Testis (tissue), 2 donors: ENCODE measurements at regions not wholly inside any gene's neighbourhood (a gene's known extent, or its start where the extent isn't known, plus 50 kb on each side); places are given as distances from the start of the nearest gene placed in this dataset.

Experiments
- POLR2A ChIP-seq: fragments of 450-650 bp; IDR thresholded peaks from one replicate; pipeline ENCODE4 v1.6.1; 2017; ENCODE audit warnings: antibody characterized with exemption, mild to moderate bottlenecking, moderate library complexity
- TF ChIP-seq, protein P1 (sequence below), 3 experiments: fragments of 450-650 bp in 2 of 3; fragments of 200-600 bp in 1 of 3; sonication (generic) in 1 of 3; IDR thresholded peaks; one replicate each; pipeline ENCODE4 v1.5.1; 2016 to 2019; ENCODE audit warnings: antibody characterized with exemption in 3 of 3, mild to moderate bottlenecking in 2 of 3, moderate library complexity in 1 of 3

DNA sequence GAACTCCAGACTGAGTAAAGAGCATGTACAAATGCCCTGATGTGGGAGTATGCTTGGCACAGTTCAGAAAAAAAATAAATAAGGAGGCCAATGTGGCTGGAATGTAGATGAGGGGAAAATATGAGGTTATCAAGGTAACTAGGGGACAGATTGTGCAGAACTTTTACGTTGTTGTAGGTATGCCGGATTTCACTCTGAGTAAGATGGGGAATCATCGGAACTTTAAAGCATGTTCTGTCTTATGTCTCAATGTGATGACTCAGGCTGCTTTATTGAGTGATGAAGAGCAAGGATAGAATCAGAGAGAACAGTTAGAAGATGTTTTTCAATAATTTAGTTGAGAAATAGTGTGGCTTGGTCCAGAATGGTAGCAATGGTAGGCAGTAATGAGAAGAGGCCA is 130.4 kb downstream of the C11orf87 start:
- TF ChIP-seq POLR2A = no peak
- TF ChIP-seq, protein P1, sequence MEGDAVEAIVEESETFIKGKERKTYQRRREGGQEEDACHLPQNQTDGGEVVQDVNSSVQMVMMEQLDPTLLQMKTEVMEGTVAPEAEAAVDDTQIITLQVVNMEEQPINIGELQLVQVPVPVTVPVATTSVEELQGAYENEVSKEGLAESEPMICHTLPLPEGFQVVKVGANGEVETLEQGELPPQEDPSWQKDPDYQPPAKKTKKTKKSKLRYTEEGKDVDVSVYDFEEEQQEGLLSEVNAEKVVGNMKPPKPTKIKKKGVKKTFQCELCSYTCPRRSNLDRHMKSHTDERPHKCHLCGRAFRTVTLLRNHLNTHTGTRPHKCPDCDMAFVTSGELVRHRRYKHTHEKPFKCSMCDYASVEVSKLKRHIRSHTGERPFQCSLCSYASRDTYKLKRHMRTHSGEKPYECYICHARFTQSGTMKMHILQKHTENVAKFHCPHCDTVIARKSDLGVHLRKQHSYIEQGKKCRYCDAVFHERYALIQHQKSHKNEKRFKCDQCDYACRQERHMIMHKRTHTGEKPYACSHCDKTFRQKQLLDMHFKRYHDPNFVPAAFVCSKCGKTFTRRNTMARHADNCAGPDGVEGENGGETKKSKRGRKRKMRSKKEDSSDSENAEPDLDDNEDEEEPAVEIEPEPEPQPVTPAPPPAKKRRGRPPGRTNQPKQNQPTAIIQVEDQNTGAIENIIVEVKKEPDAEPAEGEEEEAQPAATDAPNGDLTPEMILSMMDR (IDR thresholded peaks at IDR 0.05) = no peak
